Thyroid gland (tissue), 4 donors: ENCODE measurements at regions not wholly inside any gene's neighbourhood (a gene's known extent, or its start where the extent isn't known, plus 50 kb on each side); places are given as distances from the start of the nearest gene placed in this dataset.

Experiments
- POLR2A ChIP-seq, 2 donors: fragments of 450-650 bp; IDR thresholded peaks; one replicate each; pipeline ENCODE4 v1.6.1; 2017; ENCODE audit warnings: antibody characterized with exemption in 2 of 2, mild to moderate bottlenecking in 2 of 2, moderate library complexity in 1 of 2
- TF ChIP-seq, protein P1 (sequence below), 6 experiments: fragments of 200-600 bp in 3 of 6; fragments of 450-650 bp in 3 of 6; sonication (generic) in 3 of 6; IDR thresholded peaks; one replicate each; pipeline ENCODE4 v1.5.1; 2016 to 2019; ENCODE audit warnings: antibody characterized with exemption in 6 of 6, mild to moderate bottlenecking in 2 of 6, inconsistent platforms in 1 of 6, moderate library complexity in 1 of 6

DNA sequence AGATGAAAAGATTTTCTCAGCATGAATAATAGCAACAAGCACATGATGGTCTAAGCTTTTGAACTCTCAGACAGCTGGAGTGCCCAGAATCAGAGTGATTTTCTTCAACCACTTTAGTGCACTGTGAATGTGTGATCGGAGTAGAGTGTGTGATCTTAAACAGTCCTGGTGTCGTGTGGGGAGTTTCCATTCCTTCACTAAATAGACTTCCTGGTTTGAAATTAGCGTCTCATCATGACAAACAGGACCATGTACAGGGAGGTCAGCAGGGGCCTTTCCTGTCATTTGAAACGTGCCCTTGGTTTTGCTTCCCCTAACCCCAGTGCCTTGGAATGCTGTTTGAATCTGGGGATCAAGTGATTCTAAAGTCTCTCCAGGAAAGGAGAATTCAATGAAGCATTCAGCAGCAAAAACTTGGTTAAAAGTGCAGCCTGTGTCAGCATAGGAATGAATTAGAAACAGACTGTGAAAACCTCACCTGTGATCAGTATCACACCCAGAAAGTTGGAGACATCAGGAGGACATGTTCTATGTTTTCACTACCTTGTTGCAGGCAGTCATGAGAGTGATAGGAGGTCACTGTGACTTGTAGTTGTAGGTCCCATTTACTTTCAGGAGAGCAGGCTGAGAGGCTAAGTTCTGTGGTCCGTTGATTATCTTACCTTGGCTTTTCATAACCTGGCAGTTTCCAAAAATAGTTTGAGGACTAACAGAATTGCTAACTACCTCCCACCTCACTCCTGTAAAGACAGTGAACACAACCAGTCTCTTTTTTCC, 400.3 kb downstream of the MTX2 start:
- no peak for TF ChIP-seq POLR2A (IDR thresholded peaks at IDR 0.05)
- TF ChIP-seq, protein P1, sequence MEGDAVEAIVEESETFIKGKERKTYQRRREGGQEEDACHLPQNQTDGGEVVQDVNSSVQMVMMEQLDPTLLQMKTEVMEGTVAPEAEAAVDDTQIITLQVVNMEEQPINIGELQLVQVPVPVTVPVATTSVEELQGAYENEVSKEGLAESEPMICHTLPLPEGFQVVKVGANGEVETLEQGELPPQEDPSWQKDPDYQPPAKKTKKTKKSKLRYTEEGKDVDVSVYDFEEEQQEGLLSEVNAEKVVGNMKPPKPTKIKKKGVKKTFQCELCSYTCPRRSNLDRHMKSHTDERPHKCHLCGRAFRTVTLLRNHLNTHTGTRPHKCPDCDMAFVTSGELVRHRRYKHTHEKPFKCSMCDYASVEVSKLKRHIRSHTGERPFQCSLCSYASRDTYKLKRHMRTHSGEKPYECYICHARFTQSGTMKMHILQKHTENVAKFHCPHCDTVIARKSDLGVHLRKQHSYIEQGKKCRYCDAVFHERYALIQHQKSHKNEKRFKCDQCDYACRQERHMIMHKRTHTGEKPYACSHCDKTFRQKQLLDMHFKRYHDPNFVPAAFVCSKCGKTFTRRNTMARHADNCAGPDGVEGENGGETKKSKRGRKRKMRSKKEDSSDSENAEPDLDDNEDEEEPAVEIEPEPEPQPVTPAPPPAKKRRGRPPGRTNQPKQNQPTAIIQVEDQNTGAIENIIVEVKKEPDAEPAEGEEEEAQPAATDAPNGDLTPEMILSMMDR (IDR thresholded peaks at IDR 0.05) = no peak
